Duodenal mucosa (tissue), 2 donors: ENCODE measurements at regions not wholly inside any gene's neighbourhood (a gene's known extent, or its start where the extent isn't known, plus 50 kb on each side); places are given as distances from the start of the nearest gene placed in this dataset.
"Not testable (repeated sequence)": the region's sequence is repeated elsewhere in the genome, so short reads cannot be mapped to it uniquely, and the experiment has no call there.

Source experiments
- H3K27ac ChIP-seq: one replicate; pipeline ENCODE4 v1.7.0; 2013; ENCODE audit warnings: low read depth, low read length
- H3K27me3 ChIP-seq, 2 donors: one replicate each; pipeline ENCODE4 v1.7.0; 2013; ENCODE audit warnings: low read length in 2 of 2, control low read depth in 1 of 2; ENCODE audit not compliant: insufficient read depth in 2 of 2, control insufficient read depth in 1 of 2
- H3K36me3 ChIP-seq, 2 donors: one replicate each; pipeline ENCODE4 v1.7.0; 2013; ENCODE audit warnings: low read length in 2 of 2, control low read depth in 1 of 2; ENCODE audit not compliant: insufficient read depth in 2 of 2, control insufficient read depth in 1 of 2
- H3K4me1 ChIP-seq, 2 donors: one replicate each; pipeline ENCODE4 v1.7.0; 2013; ENCODE audit warnings: low read length in 2 of 2, control low read depth in 1 of 2; ENCODE audit not compliant: insufficient read depth in 2 of 2, control insufficient read depth in 1 of 2
- H3K4me3 ChIP-seq, 2 donors: one replicate each; pipeline ENCODE4 v1.7.0; 2013; ENCODE audit warnings: low read length in 2 of 2, low read depth in 1 of 2
- H3K9ac ChIP-seq, 2 donors: one replicate each; pipeline ENCODE4 v1.7.0; 2013; ENCODE audit warnings: low read length in 2 of 2, low read depth in 1 of 2
- H3K9me3 ChIP-seq, 2 donors: one replicate each; pipeline ENCODE4 v1.7.0; 2013; ENCODE audit warnings: low read length in 2 of 2, control low read depth in 1 of 2; ENCODE audit not compliant: control insufficient read depth in 1 of 2

DNA sequence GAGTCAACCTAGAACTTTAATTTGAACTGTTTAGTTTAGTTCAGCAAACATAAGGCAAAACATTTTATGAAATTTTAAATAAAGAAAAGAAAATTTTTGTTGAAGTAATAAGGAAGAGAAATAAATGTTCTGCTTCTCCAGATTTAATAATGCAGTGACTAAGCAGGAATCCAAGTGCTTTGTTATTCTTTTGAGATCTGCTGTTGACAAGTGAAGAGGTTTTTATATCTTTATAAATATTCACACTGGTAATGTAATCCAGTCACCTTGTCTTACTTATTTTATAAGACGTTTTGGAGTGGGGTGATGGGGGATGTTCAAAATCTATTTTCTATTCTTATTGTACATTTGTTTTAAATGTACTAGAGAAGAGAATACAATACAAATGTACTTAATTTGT is 725.9 kb upstream of the CCDC179 start:
- no peak overlapping the region for H3K27ac ChIP-seq
- H3K9me3 ChIP-seq = no peaks in the 10 kb centered on the region

DNA sequence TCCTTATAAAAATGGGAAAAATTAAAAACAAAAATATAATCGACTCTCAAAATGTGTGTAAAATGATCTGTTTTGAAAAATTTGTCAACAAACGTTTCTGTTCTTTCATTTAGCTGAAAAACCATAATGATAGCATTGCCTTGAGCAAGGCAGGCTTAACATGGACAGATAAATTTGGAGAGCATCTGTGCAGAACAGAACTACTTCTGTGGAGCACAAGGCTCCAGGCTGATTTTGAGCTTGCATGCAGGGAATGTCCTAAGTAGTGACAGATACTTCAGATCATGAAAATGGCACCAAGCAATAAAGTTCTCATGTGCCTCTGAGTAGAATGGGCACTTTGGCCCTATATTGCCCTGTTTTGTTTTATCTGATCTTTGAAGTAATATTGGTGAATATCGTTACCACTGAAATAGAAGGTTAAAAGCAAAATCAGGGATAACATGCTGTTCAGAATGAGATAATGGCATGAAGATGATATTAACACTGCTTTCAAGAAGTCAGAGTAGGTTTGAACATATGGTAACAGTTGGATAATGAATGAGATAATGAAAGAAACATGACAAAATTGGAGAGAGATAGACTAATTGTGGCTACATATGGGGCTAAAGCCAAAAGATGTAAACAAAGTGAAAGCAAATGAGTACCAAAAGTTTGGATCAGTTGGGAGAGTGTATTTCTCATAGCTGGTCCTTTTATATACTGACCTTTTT is 730.5 kb upstream of the CCDC179 start:
- no peaks in the 10 kb centered on the region for H3K27me3 ChIP-seq
- H3K27ac ChIP-seq = no peak overlapping the region
- H3K4me3 ChIP-seq = no peak overlapping the region
- H3K9me3 ChIP-seq = no peaks in the 10 kb centered on the region
- no peaks in the 10 kb centered on the region for H3K36me3 ChIP-seq
- H3K9ac ChIP-seq = no peak overlapping the region
- no peaks in the 10 kb centered on the region for H3K4me1 ChIP-seq

More for the DNA sequence above, 725.9 kb upstream of the CCDC179 start:
- Histone ChIP-seq H3K36me3 (no peaks in the 10 kb centered on the region), H3K27me3 (no peaks in the 10 kb centered on the region), H3K4me1 (no peaks in the 10 kb centered on the region), H3K9ac (no peak overlapping the region), H3K4me3 (no peak overlapping the region)

DNA sequence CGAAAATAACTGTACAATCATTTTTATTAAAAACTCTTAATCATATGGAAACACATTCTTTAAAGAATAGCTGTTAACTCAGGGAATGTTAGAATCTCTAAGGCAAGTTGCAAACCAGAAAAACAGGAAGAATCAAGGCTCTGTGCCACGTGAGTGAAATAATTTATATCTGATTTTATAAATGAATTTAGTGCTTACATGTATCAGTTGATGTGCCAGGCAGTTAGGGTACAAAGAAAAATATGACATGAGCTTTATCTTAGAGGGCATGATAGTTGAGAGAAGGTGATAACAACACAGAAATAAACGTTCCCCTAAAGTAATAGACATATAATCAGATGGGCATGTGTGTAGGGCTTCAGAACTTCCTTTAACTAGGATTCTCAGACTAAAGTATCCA is 734.5 kb upstream of the CCDC179 start:
- no peaks in the 10 kb centered on the region for H3K36me3 ChIP-seq
- no peak overlapping the region for H3K27ac ChIP-seq
- H3K9ac ChIP-seq = no peak overlapping the region
- H3K4me1 ChIP-seq = no peaks in the 10 kb centered on the region
- no peaks in the 10 kb centered on the region for H3K9me3 ChIP-seq
- no peaks in the 10 kb centered on the region for H3K27me3 ChIP-seq
- no peak overlapping the region for H3K4me3 ChIP-seq

DNA sequence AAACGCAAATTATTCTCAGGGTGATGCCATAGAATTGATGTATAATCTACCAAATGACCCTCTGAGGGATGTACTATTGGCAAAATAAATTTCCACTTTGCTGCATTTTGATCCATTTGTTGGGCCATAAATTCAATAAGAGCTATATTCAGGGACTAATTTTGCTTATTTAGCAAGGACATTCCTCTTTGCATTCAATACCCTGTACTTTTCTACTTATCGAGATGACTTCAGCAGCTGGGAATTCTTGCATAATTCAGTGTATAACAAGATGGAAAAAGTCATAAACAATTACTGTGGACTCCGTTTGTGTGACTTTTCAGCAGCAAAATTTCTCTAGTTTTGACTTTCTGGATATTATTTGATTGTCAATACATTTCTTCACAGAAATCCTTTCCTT is 744.7 kb upstream of the CCDC179 start:
- Histone ChIP-seq H3K36me3 (no peaks in the 10 kb centered on the region), H3K27me3 (no peaks in the 10 kb centered on the region), H3K27ac (no peak overlapping the region), H3K4me1 (no peaks in the 10 kb centered on the region), H3K4me3 (no peak overlapping the region), H3K9me3 (no peaks in the 10 kb centered on the region), H3K9ac (no peak overlapping the region)

DNA sequence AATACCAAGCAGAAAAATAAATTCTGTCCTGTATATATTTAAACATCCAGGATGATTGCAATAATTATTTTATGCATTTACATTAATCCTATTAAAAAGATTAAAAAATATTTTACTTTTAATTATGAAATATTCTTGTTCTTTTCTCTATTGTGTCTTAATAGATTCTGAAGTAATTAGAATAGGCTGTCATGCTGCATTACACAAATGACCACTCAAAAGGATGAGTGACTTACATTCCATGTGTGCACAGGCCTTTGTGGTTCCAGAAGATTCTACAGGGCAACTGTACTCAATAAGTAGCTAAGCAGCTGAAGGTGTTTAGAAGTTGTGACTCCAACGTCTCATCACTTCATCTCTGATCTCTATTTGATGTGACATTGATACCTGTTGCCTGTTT is 745.9 kb upstream of the CCDC179 start:
- Histone ChIP-seq H3K4me3 (no peak overlapping the region), H3K9me3 (no peaks in the 10 kb centered on the region), H3K27ac (no peak overlapping the region), H3K9ac (no peak overlapping the region), H3K27me3 (no peaks in the 10 kb centered on the region), H3K36me3 (no peaks in the 10 kb centered on the region), H3K4me1 (no peaks in the 10 kb centered on the region)

DNA sequence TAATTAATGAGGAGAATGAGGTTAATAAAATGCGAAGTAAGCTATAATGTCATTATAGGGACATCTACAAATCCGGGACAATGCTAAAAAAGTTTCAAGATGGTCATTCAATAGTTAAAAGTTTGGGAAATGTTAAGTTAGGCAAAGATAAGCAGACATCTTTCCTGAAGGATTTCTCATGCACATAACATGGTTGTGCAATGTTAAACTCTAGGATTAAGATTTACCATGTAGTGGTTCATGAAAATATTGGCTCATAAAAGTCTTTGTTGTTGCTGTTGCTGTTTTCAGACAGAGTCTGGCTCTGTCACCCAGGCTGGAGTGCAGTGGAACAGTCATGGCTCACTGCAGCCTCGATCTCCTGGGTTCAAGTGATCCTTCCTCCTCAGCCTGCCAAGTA is 751.5 kb upstream of the CCDC179 start:
- H3K9me3 ChIP-seq = no peaks in the 10 kb centered on the region
- no peaks in the 10 kb centered on the region for H3K4me1 ChIP-seq
- H3K27ac ChIP-seq = no peak overlapping the region
- no peak overlapping the region for H3K9ac ChIP-seq
- no peak overlapping the region for H3K4me3 ChIP-seq
- H3K36me3 ChIP-seq = no peaks in the 10 kb centered on the region
- H3K27me3 ChIP-seq = no peaks in the 10 kb centered on the region

DNA sequence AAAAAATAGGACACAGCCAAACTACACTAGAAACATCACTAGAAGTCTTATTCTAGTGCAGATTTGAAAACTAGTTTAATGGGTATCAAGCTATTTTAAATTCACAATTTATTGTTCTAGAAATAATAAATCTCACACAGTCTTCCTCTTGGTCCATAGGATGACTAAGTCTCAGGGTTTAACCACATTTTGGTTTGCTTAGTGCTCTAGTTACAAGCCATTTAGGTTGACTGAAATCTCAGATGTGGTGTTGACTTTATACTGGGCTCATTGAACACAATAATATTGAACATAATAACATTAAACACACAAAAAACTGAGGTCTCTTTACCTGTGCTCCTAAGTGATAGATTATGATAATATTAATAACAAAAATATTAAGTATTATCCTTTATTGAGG is 760.3 kb upstream of the CCDC179 start:
- no peak overlapping the region for H3K27ac ChIP-seq
- H3K4me3 ChIP-seq = no peak overlapping the region
- H3K9me3 ChIP-seq = no peaks in the 10 kb centered on the region
- H3K36me3 ChIP-seq = no peaks in the 10 kb centered on the region
- H3K27me3 ChIP-seq = no peaks in the 10 kb centered on the region
- H3K9ac ChIP-seq = no peak overlapping the region
- H3K4me1 ChIP-seq = no peaks in the 10 kb centered on the region

DNA sequence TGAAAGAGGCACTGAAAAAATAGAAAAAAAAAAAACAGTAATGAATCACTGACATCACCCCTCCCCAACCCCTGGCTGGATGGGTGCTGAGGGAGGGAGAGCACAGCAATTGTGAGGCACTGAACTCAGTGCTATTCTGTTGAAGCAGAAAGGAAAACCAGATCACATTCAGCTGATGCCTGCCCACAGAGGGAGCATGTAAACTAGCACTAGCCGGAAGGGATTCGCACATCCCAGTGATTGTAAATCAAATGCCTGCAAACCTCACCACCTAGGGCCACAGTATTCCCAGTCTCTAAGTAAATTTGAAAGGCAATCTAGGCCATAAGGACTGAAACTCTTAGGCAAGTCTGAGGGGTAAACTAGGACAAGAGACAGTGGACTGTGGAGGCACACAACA is 772.0 kb upstream of the CCDC179 start:
- Histone ChIP-seq H3K27me3 (no peaks in the 10 kb centered on the region), H3K4me1 (no peaks in the 10 kb centered on the region), H3K9ac (no peak overlapping the region), H3K27ac (no peak overlapping the region), H3K9me3 (peaks cover 0 to 2% of the 10 kb centered on the region in 2 donors), H3K4me3 (no peak overlapping the region), H3K36me3 (no peaks in the 10 kb centered on the region)

DNA sequence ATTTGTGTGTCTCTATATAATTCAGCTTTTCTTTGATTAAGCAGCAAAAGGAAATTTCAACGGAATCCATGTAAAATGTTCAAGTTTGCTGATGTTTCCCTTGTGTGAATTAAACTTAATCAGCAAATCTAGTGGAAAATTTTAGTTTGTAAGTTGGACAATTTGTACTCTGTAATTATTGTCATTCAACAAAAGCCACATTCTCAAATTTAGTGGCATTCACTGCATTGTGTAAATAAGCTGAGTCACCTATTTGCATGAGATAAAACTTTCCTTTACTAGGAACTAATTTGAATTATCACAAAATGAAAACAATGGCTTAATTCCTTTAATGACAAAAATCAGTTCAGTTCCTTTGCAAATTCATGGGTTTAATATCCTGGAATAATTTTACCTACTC is 784.2 kb upstream of the CCDC179 start:
- no peak overlapping the region for H3K9ac ChIP-seq
- H3K4me3 ChIP-seq = no peak overlapping the region
- H3K4me1 ChIP-seq = no peaks in the 10 kb centered on the region
- H3K36me3 ChIP-seq = no peaks in the 10 kb centered on the region
- H3K27ac ChIP-seq = no peak overlapping the region
- H3K27me3 ChIP-seq = no peaks in the 10 kb centered on the region
- H3K9me3 ChIP-seq = no peaks in the 10 kb centered on the region

DNA sequence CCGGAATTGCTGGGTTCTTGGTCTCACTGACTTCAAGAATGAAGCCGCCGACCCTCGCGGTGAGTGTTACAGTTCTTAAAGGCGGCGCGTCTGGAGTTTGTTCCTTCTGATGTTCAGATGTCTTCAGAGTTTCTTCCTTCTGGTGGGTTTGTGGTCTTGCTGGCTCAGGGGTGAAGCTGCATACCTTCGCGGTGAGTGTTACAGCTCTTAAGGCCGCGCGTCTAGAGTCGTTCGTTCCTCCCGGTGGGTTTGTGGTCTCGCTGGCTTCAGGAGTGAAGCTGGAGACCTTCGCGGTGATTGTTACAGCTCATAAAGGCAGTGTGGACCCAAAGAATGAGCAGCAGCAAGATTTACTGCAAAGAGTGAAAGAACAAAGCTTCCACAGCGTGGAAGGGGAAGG is 792.1 kb upstream of the CCDC179 start:
- not testable (repeated sequence) for H3K27ac ChIP-seq, H3K9me3 ChIP-seq, H3K36me3 ChIP-seq, H3K4me3 ChIP-seq, H3K9ac ChIP-seq, H3K4me1 ChIP-seq, H3K27me3 ChIP-seq
